ENCODE measurements at regions not wholly inside any gene's neighbourhood (a gene's known extent, or its start where the extent isn't known, plus 50 kb on each side); places are given as distances from the start of the nearest gene placed in this dataset.

GRCh38 chr4:153116801-153117200 is 87.4 kb upstream of the TRIM2 start:
- Histone ChIP-seq H4K20me1 (ENCODE audit: insufficient read depth, low read length) (no peaks in the 10 kb centered on the region), H3K4me1 (ENCODE audit: insufficient read depth, low read length, poor library complexity, severe bottlenecking) (peaks cover 19% of the 10 kb centered on the region)
- no TSS peak for BruUV-seq (replicated peaks)

DNA sequence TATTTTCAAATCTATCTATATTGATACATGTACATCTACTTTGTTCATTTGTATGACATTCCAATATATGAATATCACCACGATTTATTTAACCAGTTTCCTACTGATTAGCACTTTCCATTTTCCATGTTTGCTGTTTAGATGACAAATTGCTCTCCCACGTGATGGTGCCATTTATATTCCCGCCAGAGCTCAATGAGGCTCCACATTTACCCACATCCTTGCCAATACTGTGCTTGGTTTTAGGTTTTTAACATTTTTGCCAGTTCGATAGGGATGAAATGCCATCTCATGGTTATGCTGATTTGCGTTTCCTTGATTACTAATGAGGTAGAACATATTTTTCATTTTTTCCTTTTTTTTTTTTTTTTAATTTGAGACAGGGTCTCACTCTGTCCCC is 86.7 kb upstream of the TRIM2 start:
- no peaks in the 10 kb centered on the region for H3K9me2 ChIP-seq (ENCODE audit: insufficient read depth, low read length)
- DNase-seq (ENCODE audit: low spot score), result no peak
- intact Hi-C loops (cut with micrococcal nuclease; ENCODE audit: unreplicated experiment), result no loop called here
- no peaks in the 10 kb centered on the region for H3K79me2 ChIP-seq (ENCODE audit: insufficient read depth, low read depth, low read length)
- no peak overlapping the region for H3K27ac ChIP-seq (ENCODE audit: low read depth, low read length, poor library complexity, severe bottlenecking)
- no peaks in the 10 kb centered on the region for H4K20me1 ChIP-seq (ENCODE audit: insufficient read depth, low read length)
- no peak overlapping the region for H3K4me2 ChIP-seq (ENCODE audit: low read length)
- H2AFZ ChIP-seq (ENCODE audit: low read length), result no peak overlapping the region
- no peaks in the 10 kb centered on the region for H3K9me3 ChIP-seq (ENCODE audit: low read length)
- POLR2A ChIA-PET, result interaction anchor here (0.6 kb wide), 1 partner anchor 320 kb away, joined by 5 read pairs; no protein-coding TSS in a partner anchor
- TF ChIP-seq EZH2phosphoT487 (IDR thresholded peaks at IDR 0.05; ENCODE audit: borderline replicate concordance, low read depth, low read length), result no peak
- TF ChIP-seq, protein P1, sequence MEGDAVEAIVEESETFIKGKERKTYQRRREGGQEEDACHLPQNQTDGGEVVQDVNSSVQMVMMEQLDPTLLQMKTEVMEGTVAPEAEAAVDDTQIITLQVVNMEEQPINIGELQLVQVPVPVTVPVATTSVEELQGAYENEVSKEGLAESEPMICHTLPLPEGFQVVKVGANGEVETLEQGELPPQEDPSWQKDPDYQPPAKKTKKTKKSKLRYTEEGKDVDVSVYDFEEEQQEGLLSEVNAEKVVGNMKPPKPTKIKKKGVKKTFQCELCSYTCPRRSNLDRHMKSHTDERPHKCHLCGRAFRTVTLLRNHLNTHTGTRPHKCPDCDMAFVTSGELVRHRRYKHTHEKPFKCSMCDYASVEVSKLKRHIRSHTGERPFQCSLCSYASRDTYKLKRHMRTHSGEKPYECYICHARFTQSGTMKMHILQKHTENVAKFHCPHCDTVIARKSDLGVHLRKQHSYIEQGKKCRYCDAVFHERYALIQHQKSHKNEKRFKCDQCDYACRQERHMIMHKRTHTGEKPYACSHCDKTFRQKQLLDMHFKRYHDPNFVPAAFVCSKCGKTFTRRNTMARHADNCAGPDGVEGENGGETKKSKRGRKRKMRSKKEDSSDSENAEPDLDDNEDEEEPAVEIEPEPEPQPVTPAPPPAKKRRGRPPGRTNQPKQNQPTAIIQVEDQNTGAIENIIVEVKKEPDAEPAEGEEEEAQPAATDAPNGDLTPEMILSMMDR (conservative IDR thresholded peaks at IDR 0.05; ENCODE audit: low read length), result 0 out of 2 replicates have a peak, but pooled peaks have one; percentile 24
- no TSS peak for BruUV-seq (replicated peaks)
- CTCF ChIA-PET (ENCODE audit: unreplicated experiment), result no interaction called here
- no peaks in the 10 kb centered on the region for H3K36me3 ChIP-seq (ENCODE audit: insufficient read depth, low read length)
- H3K4me1 ChIP-seq (ENCODE audit: insufficient read depth, low read length, poor library complexity, severe bottlenecking), result peaks cover 16% of the 10 kb centered on the region
- H3K4me3 ChIP-seq (ENCODE audit: low read depth, low read length, poor library complexity, severe bottlenecking), result no peak overlapping the region

More at GRCh38 chr4:153116801-153117200, 87.4 kb upstream of the TRIM2 start:
- H2AFZ ChIP-seq (ENCODE audit: low read length), result peak overlapping the region; percentile 93; the same call in 1 of the 2 replicates
- no peaks in the 10 kb centered on the region for H3K36me3 ChIP-seq (ENCODE audit: insufficient read depth, low read length)
- ChIA-PET POLR2A (interaction anchor here (0.6 kb wide), 1 partner anchor 320 kb away, joined by 5 read pairs; no protein-coding TSS in a partner anchor), CTCF (ENCODE audit: unreplicated experiment) (no interaction called here)
- no peak overlapping the region for H3K4me3 ChIP-seq (ENCODE audit: low read depth, low read length, poor library complexity, severe bottlenecking)
- H3K4me2 ChIP-seq (ENCODE audit: low read length), result peak overlapping the region; percentile 64; the same call in 1 of the 2 replicates
- H3K9me2 ChIP-seq (ENCODE audit: insufficient read depth, low read length), result no peaks in the 10 kb centered on the region
- no peaks in the 10 kb centered on the region for H3K9me3 ChIP-seq (ENCODE audit: low read length)
- DNase-seq (ENCODE audit: low spot score), result no peak
- H3K79me2 ChIP-seq (ENCODE audit: insufficient read depth, low read depth, low read length), result no peaks in the 10 kb centered on the region
- intact Hi-C loops (cut with micrococcal nuclease; ENCODE audit: unreplicated experiment), result no loop called here
- TF ChIP-seq EZH2phosphoT487 (IDR thresholded peaks at IDR 0.05; ENCODE audit: borderline replicate concordance, low read depth, low read length), result no peak
- TF ChIP-seq, protein P1 (conservative IDR thresholded peaks at IDR 0.05; ENCODE audit: low read length), result no peak
- H3K27ac ChIP-seq (ENCODE audit: low read depth, low read length, poor library complexity, severe bottlenecking), result no peak overlapping the region

GRCh38 chr4:153119626-153120025 is 84.6 kb upstream of the TRIM2 start:
- H3K27ac ChIP-seq (ENCODE audit: low read depth, low read length, poor library complexity, severe bottlenecking), result no peak overlapping the region
- no peaks in the 10 kb centered on the region for H3K9me2 ChIP-seq (ENCODE audit: insufficient read depth, low read length)
- H2AFZ ChIP-seq (ENCODE audit: low read length), result no peak overlapping the region
- TF ChIP-seq, protein P1 (conservative IDR thresholded peaks at IDR 0.05; ENCODE audit: low read length), result no peak
- no peak for TF ChIP-seq EZH2phosphoT487 (IDR thresholded peaks at IDR 0.05; ENCODE audit: borderline replicate concordance, low read depth, low read length)
- peaks cover 16% of the 10 kb centered on the region for H3K4me1 ChIP-seq (ENCODE audit: insufficient read depth, low read length, poor library complexity, severe bottlenecking)
- no peak overlapping the region for H3K4me3 ChIP-seq (ENCODE audit: low read depth, low read length, poor library complexity, severe bottlenecking)
- H3K36me3 ChIP-seq (ENCODE audit: insufficient read depth, low read length), result no peaks in the 10 kb centered on the region
- CTCF ChIA-PET (ENCODE audit: unreplicated experiment), result no interaction called here
- POLR2A ChIA-PET, result no interaction called here
- no peak overlapping the region for H3K4me2 ChIP-seq (ENCODE audit: low read length)
- intact Hi-C loops (cut with micrococcal nuclease; ENCODE audit: unreplicated experiment), result loop anchor here (10.0 kb wide), 1 partner anchor 185 kb away; the partner anchor contains the start of gene FHDC1
- no peaks in the 10 kb centered on the region for H3K79me2 ChIP-seq (ENCODE audit: insufficient read depth, low read depth, low read length)
- no peak for DNase-seq (ENCODE audit: low spot score)
- BruUV-seq (replicated peaks), result no TSS peak
- H3K9me3 ChIP-seq (ENCODE audit: low read length), result no peaks in the 10 kb centered on the region
- H4K20me1 ChIP-seq (ENCODE audit: insufficient read depth, low read length), result no peaks in the 10 kb centered on the region

Data from OCI-LY7 (cell line).